ENCODE measurements at regions not wholly inside any gene's neighbourhood (a gene's known extent, or its start where the extent isn't known, plus 50 kb on each side); places are given as distances from the start of the nearest gene placed in this dataset.

DNA sequence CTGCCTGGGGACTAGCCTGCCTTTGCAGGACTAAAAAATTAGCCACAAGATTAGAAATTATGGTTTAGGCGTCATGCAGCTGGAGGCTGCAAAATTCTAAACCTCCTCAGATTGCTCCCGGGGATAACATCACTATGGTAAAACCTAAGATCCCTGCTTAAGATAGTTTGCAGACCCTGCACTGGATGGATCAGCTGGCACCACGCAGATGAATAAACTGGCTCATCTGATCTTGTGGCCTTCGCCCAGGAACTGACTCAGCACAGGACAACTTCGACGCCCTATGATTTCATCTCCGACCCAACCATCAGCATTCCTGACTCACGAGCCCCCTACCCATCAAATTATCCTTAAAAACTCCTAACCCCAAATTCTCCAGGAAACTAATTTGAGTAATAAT, 482.4 kb downstream of the SPRY1 start:
- no peak for DNase-seq (ENCODE audit: low spot score)

DNA sequence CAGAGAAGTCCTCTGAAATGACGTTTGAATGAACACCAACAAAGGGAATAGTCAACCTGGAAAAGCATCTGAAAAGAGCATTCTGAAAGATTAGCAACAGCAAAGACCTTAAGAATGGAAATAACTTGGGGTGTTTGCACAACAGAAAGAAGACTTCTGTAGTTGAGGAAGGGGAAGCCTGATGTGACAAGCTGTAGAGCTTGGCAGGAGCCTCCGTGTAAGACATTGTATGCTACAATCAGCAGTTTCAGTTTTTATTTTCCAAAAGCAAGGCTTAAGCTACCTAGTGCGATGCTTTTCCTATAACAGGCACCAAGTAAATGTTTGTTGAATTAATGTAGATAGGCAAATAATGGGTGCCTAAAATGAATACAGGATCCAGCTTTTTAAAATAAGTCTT, 484.0 kb downstream of the SPRY1 start:
- DNase-seq (ENCODE audit: low spot score) = no peak

DNA sequence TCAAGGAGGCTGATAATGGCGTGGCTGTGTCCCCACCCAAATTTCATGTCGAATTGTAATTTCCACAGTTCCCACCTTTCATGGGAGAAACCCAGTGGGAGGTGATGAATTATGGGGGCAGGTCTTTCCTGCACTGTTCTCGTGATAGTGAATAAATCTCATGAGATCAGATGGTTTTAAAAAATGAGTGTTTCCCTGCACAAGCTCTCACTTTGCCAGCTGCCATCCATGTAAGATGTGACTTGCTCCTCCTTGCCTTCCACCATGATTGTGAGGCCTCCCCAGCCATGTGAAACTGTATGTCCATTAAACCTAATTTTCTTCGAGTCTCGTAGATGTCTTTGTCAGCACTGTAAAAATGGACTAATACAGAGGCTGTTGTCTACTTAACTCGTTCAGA, 488.3 kb downstream of the SPRY1 start:
- no peak for DNase-seq (ENCODE audit: low spot score)

DNA sequence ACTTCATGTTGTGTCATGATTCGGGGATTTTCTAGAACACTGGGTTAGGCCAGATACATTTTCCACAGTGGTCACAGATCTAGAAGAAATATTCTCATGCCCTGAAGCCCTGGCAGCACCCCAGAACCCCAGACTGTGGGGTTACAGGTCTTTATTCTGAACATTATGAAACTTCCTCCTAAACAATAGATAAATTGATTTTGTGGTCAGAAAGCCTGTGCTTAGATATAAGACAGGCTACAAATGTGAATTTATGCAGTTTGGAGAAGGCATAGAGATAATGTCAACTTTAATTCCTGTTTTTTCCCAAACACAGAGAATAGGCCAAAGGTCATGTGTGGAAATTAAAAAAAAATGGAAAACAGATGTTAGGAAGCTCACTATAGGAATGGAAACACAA, 492.9 kb downstream of the SPRY1 start:
- no peak for DNase-seq (ENCODE audit: low spot score)

DNA sequence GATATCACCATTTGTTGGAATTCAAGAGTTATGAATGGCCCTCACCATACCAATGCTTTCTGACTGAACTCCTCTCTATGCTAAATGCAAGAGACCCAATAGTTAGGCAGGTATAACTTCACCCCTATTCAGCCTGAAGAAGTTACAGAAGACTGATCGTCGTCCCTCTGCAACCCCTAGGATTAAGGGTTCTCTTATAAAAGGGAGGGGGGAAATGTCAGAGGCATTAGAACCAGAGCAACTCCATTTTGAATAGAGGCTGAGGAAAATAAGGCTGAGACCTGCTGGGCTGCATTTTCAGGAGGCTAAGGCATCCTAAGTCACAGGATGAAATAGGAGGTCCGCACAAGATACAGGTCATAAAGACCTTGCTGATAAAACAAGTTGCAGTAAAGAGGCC, 494.3 kb downstream of the SPRY1 start:
- no peak for DNase-seq (ENCODE audit: low spot score)

DNA sequence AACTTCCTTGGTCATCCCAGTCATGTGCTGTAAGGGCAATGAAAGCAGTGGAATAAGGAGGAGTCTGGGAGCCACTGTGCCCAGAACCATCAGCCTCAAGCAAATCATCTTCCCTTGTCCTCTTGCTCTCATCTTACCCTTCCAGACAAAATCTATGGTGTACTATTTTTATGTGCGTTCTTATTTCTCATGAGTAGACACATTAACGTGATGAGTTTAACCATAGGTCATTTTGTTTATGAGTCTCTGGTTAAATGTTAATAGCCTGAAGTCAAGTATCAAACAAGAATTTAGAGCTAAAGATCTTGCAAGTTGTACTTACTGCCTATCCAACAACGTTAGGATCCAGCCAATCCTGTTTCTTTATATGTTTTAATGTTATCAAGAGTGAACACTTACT, 495.3 kb downstream of the SPRY1 start:
- DNase-seq (ENCODE audit: low spot score) = no peak

DNA sequence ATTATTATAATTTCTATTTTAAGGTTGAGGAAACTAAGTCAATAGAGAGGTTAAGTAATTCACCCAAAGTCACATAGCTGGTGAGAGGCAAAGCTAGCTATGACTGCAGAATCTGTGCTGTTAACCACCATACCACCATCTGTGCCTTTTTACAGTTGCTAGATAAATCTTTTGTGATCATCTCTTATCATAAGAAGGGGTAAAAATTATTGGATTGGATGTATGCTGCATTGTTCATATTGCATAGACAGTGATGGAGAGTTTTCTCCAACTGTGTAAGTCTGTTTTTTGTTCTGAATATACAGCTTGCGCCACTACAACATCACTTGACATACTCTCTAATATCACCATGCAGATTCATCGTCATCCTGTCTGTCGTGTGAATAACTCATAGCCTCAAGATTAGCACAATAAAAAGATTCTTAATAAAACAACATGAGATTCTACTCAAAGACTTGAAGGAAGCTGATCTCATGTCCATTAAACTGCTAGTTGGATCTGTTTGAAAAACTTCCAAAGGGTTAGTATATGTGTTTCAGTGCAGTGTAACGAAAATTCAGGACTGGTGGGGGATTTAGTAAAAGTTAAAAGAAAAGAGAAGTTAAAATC, 495.9 kb downstream of the SPRY1 start:
- no peak for DNase-seq (ENCODE audit: low spot score)

DNA sequence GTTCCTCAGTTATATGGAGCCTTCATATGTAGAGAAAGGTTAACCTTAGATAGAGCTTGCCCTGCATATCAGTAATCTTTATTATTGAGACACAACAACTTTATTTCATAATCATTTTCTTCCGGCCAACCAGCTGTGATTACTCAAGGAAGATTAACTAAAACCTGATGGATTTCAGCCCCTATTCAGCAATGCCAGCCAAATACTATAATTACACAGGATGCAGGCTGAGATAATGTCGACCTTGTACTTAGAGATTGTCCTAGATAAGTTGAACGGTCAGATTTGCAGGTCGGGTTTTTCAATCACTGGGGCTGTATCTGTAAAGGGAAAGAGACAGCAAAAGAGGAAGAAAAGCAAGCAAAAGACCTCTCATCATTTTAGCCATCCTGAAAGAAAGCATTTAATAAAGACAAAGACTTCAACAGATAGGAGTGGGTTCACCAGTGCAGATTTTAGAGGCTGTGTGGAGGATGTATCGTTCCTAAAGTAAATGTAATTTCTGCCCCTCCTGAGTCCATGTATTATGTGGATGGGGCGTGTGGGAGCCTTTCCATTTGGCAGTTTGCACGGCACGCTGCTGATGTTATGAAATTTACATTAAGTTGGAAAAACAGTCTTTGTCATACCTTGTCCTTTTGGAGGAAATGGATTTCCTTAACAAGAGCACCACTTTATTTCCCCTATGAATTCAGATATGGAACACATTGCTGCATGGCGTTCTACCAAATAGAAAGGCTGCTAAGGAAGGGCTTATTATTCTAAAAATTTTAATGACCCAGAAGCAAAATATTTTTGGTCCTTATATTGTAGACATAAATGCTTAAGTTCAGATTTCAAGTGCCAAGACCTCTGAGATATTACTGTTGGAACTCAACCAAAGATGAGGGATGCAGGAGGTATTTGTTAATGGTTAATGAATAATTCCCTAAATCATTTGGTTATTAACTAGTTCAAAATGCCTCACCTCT, 496.7 kb downstream of the SPRY1 start:
- DNase-seq (ENCODE audit: low spot score) = no peak

DNA sequence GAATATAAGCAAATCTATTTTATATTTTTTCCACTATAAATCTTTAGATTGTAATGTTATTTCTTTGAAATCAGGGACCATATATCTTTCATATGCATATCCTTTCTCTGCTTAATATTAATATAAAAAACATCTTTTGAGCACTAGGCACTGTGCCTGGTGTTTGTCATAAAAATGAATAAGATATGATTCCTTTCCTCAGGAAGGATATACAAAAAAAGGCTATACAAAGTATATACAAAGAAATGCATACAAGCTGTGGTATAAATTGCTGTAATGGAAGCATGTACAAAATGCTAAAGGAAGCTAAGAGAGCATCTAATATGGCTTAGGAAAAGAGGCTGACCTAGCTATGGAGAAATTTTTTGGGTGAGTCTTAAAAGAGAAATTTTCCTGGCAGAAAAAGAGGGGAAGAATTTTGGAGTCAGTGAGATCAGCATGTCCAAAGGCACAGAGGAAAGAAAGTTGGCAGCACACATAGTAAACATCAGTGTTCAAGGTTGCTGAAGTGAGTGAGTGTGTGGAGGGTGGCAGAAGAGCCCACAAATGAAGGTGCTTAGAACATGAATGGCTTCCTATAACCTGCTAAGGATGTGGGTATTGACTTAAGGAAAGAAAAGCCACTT, 500.0 kb downstream of the SPRY1 start:
- no peak for DNase-seq (ENCODE audit: low spot score)

DNA sequence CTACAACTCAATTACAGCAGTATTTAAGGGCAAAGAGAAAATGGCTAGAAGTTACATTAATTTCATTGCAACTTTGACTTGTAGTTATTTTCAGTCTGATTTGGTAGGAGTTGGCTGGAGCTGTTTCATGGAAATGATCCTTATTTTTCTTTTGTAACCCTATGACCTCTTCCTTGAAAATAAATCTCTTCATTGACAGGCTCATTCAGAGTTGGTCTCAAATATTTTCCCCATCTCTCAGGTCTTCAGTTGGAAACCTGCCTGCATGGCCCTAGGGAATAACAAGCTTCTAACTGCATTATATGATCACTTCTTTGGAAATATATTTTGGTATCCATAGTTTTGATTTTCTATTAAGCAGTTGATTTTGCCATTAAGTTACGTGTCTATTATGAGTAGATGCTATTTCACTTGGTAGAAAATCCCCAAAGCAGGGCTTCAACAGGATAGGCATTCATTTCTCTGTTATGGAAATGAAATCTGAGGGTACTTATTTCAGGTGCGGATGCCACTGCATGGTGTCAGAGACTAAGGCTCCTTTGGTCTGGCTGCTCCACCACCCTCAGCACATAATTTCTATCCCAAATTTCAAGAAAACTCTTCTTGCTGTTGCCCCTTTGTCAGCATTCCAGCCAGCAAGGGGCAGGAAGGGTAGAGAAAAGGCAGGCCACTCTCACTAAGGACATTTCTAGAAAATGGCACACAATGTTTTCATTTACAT, 502.5 kb downstream of the SPRY1 start:
- DNase-seq (ENCODE audit: low spot score) = no peak

DNA sequence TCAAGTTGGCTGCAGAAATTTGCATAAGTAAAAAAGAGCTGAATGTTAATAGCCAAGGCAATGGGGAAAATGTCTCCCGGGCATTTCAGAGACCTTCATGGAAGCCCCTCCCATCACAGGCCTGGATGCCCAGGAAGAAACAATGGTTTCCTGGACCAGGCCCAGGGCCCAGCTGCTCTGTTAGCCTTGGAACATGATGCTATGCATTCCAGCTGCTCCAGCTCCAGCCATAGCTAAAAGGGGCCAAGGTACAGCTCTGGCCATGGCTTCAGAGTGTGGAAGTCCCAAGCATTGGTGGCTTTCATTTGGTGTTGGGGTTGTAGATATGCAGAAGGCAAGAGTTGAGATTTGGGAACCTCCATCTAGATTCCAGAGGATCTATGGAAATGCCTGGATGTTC, 508.3 kb downstream of the SPRY1 start:
- DNase-seq (ENCODE audit: low spot score) = no peak

DNA sequence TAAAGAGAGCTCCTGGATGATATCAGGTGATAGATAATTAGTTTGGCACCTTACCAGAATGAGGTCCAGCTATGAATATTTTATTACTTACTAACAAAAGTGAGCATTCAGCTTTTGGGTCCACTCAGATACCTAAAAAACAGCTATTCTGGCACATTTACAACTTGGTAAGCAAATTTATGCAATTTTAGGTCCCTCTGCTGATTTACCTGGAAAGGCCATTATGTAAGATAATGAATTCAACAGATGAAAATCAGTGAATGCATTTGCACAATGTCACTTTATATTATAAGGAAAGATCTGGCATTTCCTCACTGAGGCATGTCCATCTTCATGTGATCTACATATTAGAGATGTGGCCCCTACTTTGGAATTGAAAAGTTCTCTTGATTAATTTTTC, 517.0 kb downstream of the SPRY1 start:
- DNase-seq (ENCODE audit: low spot score) = no peak

DNA sequence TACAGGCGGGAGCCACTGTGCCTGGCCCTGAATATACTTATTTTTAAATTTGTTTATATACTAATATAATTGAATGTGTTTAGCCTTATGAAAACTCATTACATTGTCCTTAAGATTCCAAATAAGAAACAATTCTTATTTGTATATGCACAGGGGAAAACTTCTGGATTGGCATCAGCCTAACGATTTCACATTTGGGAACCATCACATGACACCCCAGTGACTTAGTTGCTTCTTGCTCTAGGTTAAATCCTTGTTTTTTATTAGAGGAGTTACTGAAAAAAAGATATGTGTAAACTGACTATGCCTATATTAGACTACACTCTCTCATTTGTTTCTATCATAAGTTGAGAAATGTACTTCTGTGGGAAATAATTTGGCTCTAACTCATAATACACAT, 520.2 kb downstream of the SPRY1 start:
- no peak for DNase-seq (ENCODE audit: low spot score)

DNA sequence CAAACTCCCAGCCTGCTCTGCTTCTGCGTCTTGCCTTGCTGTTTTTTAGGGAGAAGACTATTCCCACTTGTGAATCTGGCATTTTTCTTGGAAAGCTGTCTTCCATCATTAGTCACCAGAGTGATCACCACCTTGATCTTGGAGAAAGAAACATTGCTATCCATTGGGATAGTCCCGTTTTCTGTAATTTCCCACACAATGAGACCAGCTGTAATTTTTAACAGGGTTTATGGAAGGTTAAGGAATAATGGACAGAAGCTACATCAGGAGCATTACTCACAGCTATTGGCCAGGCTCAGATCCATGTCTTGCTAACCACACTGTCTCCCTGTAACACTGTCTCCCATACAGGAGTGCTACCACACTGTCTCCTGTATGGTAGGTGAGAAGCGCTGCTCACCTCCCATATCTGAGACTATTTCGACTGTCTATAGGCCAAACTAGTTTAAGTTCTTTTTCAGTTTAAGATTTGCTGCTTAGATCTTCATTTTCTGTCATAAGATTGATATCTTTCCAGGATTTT, 523.0 kb downstream of the SPRY1 start:
- DNase-seq (ENCODE audit: low spot score) = no peak

DNA sequence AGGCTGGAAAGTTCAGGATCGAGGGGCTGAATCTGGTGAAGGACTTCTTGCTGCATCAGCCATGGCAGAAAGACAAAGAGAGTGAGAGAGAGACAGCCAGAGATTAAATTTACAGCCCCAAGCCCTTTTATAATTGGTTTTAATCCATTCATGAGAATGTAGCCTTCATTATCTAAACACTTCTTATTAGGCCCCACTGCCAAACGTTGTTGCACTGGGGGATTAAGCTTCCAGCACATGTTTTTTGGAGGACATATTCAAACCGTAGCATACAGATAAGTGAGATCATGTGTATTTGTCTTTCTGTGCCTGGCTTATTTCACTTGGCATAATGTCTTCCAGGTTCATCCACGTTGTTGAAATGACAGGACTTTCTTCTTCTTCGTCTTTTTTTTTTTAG, 524.7 kb downstream of the SPRY1 start:
- no peak for DNase-seq (ENCODE audit: low spot score)

DNA sequence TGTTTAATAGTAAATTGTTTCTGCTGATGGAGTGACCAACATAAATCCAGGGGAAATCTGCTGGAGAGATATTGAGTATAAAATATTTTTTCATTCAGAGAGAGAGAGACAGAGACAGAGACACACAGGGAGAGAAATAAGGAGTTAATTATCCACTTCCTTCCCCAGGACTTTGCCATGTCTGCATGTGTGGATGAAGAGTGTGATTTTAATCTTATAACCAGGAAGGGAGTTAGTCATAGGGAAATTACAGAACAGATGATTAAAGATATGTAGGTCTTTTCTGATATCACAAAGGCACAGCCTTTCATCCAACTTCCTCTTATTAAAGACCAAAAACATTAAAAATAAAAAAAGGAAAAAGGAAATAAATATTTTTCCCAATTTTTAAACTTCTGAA, 526.3 kb downstream of the SPRY1 start:
- no peak for DNase-seq (ENCODE audit: low spot score)

DNA sequence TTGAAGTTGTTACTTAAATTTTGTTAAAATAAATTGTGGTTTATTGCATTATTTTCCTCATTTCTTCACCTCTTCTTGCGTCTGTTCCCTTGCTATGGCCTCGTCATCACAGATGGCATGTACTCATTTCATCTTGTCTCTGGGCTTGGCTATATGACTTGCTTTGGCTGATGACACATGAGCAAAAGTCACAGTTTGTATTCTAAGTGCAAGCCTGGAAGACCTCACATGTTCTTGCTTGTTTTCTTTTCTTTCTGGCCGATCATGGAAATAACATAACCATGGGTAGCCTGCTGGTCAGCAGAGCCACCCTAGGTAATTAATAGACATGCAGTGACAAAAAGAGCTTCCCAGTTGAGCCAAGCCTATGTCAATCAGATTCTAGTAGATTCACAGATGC, 527.9 kb downstream of the SPRY1 start:
- no peak for DNase-seq (ENCODE audit: low spot score)

DNA sequence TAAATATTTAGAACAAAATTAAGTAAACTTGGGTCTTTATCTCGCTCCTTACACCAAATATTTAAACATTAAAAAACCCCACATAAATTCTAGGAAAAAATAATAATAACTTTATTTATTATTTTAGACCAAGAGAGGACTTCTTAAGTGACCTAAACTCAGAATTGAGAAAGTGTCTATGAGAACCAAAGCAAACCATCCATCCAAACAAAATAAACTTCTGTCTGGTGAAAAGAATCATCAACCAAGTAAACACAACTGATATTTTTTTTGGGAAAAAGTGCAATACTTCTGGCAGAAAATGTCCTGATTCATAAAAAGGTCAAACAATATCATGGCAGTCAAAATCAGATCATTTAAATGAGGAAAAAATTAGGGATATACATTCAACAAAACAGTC, 533.0 kb downstream of the SPRY1 start:
- no peak for DNase-seq (ENCODE audit: low spot score)

DNA sequence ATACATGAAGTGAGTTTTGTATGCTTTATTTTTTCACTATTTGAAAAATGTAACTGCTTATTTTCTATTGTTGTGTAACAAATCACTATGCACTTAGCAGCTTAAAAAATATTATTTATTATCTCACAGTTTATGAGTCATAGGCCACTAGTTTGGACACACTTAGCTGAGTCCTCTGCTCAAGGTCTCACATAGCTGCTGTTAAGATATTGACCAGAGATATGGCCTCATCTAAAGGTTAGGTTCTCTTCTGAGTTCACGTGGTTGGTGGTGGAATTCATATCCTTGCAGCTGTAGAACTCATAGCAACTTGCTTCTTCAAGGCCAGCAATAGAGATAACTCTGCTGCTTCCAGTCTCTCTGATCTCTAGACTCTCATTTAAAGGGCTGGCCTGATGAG, 534.4 kb downstream of the SPRY1 start:
- no peak for DNase-seq (ENCODE audit: low spot score)

DNA sequence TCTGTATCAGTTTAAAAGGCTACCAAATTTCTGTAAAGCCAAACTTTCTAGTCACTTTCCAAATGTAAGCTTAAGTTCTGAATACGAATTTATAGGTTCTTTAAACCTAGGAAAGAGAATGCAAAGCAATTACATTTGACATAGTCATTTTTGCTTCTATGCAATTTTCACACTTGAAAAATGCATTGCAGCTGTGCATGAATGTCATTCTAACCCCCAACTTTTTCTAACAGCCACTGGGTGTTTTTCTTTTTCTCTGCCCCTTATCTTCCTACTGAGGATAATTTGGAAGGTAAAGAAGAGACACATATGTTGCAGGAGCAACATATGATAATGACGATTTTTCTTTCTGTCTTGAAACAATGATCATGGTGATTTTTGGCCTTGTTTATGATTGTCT, 537.5 kb downstream of the SPRY1 start:
- DNase-seq (ENCODE audit: low spot score) = no peak

DNA sequence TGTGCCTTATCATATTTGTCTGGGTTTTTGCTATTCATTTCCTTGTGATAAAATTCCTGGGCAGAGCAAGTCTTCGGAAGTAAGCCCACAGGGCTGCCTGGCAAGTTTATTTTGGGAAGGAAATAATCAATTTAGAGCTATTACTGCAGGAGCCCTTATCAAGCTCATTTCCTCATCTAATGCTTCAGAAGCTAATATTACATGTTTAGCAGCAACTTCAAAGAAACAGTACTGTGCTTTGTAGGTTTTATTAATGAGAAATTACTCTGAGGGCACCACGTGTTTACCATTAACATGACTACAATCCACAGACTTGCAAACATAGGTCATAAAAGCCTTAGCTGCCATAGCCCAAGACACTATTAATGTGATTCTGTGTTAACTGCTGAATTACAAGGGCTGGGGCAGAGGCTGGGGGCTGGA, 540.0 kb downstream of the SPRY1 start:
- DNase-seq (ENCODE audit: low spot score) = no peak

DNA sequence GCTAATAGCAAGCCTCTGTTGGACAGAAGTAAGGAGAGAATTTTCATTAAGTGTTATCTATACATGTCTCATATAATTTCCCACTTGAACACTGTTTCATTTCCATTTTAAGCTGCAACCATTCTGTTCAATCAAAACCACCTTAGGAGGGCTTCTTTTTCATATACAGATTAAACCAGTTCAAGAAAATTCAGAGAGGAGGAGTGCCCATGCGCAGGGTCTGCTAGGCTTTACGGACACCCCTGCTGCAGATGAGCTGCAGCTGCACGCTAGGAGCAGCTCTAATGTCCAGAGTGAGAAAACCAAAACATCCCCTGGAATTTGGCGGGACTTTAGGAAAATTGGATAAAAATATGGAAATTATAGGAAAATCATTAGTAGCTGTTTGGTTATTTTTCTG, 541.0 kb downstream of the SPRY1 start:
- no peak for DNase-seq (ENCODE audit: low spot score)

Data from NAMALWA (cell line).